Endothelial cell (in vitro differentiated cells): ENCODE measurements at regions not wholly inside any gene's neighbourhood (a gene's known extent, or its start where the extent isn't known, plus 50 kb on each side); places are given as distances from the start of the nearest gene placed in this dataset.

Experiments used
- DNase-seq: peaks from one replicate; pipeline ENCODE4 v3.0.0; 2021; ENCODE audit warnings: low spot score
- H3K27ac Mint-ChIP-seq: one replicate; pipeline ENCODE4 v1.8.0; 2021; ENCODE audit warnings: mixed read lengths, inconsistent platforms; ENCODE audit not compliant: unreplicated experiment
- H3K27me3 Mint-ChIP-seq: one replicate; pipeline ENCODE4 v1.8.0; 2021; ENCODE audit warnings: mild to moderate bottlenecking, moderate library complexity, mixed read lengths, inconsistent platforms; ENCODE audit not compliant: unreplicated experiment
- H3K36me3 Mint-ChIP-seq: one replicate; pipeline ENCODE4 v1.8.0; 2021; ENCODE audit warnings: mild to moderate bottlenecking, low read depth, mixed read lengths, inconsistent platforms; ENCODE audit not compliant: unreplicated experiment
- H3K4me1 Mint-ChIP-seq: one replicate; pipeline ENCODE4 v1.8.0; 2021; ENCODE audit warnings: mild to moderate bottlenecking, mixed read lengths, inconsistent platforms; ENCODE audit not compliant: unreplicated experiment
- H3K4me3 Mint-ChIP-seq: one replicate; pipeline ENCODE4 v1.8.0; 2021; ENCODE audit warnings: mild to moderate bottlenecking, mixed read lengths, inconsistent platforms; ENCODE audit not compliant: unreplicated experiment
- H3K9me3 Mint-ChIP-seq: one replicate; pipeline ENCODE4 v1.8.0; 2021; ENCODE audit warnings: mixed read lengths, inconsistent platforms; ENCODE audit not compliant: unreplicated experiment
- CTCF ChIP-seq: fragments of 200-600 bp; sonication (generic); IDR thresholded peaks from one replicate; pipeline ENCODE4 v1.5.0; 2021; ENCODE audit warnings: antibody characterized with exemption; ENCODE audit not compliant: unreplicated experiment

GRCh38 chr10:69696073-69696731 is 66.2 kb downstream of the FAM241B start:
- peak; percentile 60 for TF ChIP-seq CTCF
- Mint-ChIP-seq H3K27ac (peak overlapping the region; percentile 83), H3K27me3 (no peaks in the 10 kb centered on the region), H3K4me1 (peaks cover 2% of the 10 kb centered on the region), H3K36me3 (no peaks in the 10 kb centered on the region), H3K4me3 (no peak overlapping the region), H3K9me3 (no peaks in the 10 kb centered on the region)
- DNase-seq, result peak; percentile 46

DNA sequence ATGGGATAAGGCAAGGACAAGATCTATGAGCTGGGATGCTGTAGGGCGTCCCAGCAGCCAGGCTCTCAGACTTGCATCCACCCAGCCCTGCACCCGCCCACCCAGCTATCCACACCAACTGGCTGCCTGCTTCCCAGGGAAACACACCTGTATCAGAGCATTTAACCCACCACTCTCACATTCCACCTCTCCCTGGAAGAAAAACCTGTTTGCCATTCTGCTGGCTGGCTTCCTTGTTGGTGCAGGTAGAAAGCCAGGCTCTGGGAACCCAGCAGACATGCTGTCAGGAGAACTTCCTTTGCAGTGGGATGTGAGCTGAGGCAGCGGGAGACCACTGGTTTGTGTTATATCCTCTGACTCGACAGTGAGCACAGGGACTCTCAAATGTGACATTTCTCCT is 67.0 kb downstream of the FAM241B start:
- no peak for TF ChIP-seq CTCF
- DNase-seq, result no peak
- Mint-ChIP-seq H3K4me3 (no peak overlapping the region), H3K4me1 (peaks cover 2% of the 10 kb centered on the region), H3K36me3 (no peaks in the 10 kb centered on the region), H3K27ac (no peak overlapping the region), H3K27me3 (no peaks in the 10 kb centered on the region), H3K9me3 (no peaks in the 10 kb centered on the region)

DNA sequence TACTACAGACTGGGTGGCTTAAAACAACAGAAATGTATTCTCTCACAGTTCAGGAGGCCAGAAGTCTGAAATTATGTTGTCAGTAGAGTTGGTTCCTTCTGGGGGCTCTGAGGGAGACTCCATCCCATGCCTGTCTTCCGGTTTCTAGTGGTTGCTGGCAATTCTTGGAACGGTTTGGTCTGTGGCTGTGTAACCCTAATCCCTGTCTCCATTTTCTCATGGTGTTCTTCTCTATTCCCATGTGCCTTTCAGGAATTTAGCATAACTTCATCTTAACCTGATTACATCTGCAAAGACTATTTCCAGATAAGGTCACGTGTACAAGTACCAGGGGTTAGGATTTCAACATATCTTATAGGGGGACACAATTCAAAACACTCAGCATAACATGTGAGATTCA is 73.2 kb downstream of the FAM241B start:
- H3K4me3 Mint-ChIP-seq, result no peak overlapping the region
- H3K36me3 Mint-ChIP-seq, result no peaks in the 10 kb centered on the region
- no peaks in the 10 kb centered on the region for H3K27me3 Mint-ChIP-seq
- H3K27ac Mint-ChIP-seq, result no peak overlapping the region
- H3K4me1 Mint-ChIP-seq, result no peaks in the 10 kb centered on the region
- no peak for DNase-seq
- peaks cover 5% of the 10 kb centered on the region for H3K9me3 Mint-ChIP-seq
- TF ChIP-seq CTCF, result no peak

- TF ChIP-seq CTCF, result no peak
- Mint-ChIP-seq H3K27ac (no peak overlapping the region), H3K36me3 (no peaks in the 10 kb centered on the region), H3K27me3 (no peaks in the 10 kb centered on the region), H3K9me3 (peaks cover 5% of the 10 kb centered on the region), H3K4me1 (no peaks in the 10 kb centered on the region), H3K4me3 (no peak overlapping the region)
- no peak for DNase-seq
Observed at GRCh38 chr10:69703766-69704630, 74.0 kb downstream of the FAM241B start.

DNA sequence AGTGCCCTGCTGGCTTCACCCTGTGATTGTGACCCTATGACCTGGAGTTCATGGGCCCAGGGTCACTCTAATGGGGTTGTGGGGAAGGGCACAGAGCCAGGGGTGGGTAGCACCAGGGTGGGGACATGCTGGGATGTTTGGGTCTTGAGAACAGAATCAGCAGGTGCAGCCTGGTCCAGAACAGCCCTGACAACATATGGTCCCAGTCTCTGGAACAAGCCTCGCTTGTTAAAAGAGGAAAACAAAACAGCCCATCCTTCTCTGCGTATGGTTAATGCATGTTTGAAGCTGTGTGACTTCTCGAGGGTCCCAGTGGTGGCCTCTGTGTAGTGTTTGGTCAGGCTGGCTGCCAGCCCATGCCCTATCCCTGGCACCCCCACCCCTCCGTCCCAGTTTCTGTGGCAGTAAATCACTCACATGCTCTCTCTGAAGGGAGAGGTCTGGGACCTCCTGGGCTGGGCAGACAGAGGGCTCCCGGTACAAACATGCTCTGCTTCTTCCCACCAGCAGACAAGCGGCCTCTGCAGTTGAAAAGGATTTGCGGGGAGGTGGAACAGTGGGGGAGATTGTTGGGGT is 79.4 kb downstream of the FAM241B start:
- Mint-ChIP-seq H3K9me3 (peaks cover under 1% of the 10 kb centered on the region), H3K36me3 (no peaks in the 10 kb centered on the region), H3K27me3 (peaks cover 4% of the 10 kb centered on the region), H3K4me1 (peaks cover 3% of the 10 kb centered on the region), H3K4me3 (no peak overlapping the region), H3K27ac (no peak overlapping the region)
- no peak for TF ChIP-seq CTCF
- no peak for DNase-seq
